Rectal smooth muscle tissue (tissue), 1 donor: ENCODE measurements at regions not wholly inside any gene's neighbourhood (a gene's known extent, or its start where the extent isn't known, plus 50 kb on each side); places are given as distances from the start of the nearest gene placed in this dataset.

Source experiments
- H3K27ac ChIP-seq: one replicate; pipeline ENCODE4 v1.7.0; 2013; ENCODE audit warnings: low read depth, low read length, inconsistent platforms
- H3K27me3 ChIP-seq: one replicate; pipeline ENCODE4 v1.7.0; 2013; ENCODE audit warnings: low read length; ENCODE audit not compliant: control insufficient read depth, insufficient read depth
- H3K36me3 ChIP-seq: one replicate; pipeline ENCODE4 v1.7.0; 2013; ENCODE audit warnings: low read length; ENCODE audit not compliant: control insufficient read depth, insufficient read depth
- H3K4me1 ChIP-seq: one replicate; pipeline ENCODE4 v1.7.0; 2013; ENCODE audit warnings: low read length; ENCODE audit not compliant: control insufficient read depth, insufficient read depth
- H3K4me3 ChIP-seq: one replicate; pipeline ENCODE4 v1.7.0; 2013; ENCODE audit warnings: low read length
- H3K9ac ChIP-seq: one replicate; pipeline ENCODE4 v1.7.0; 2013; ENCODE audit warnings: low read length

GRCh38 chr2:236677368-236677767, 107.7 kb downstream of the ACKR3 start:
- Histone ChIP-seq H3K4me1 (no peaks in the 10 kb centered on the region), H3K9ac (no peak overlapping the region), H3K27ac (no peak overlapping the region), H3K4me3 (no peak overlapping the region), H3K36me3 (no peaks in the 10 kb centered on the region), H3K27me3 (no peaks in the 10 kb centered on the region)

- Histone ChIP-seq H3K36me3 (no peaks in the 10 kb centered on the region), H3K4me3 (no peak overlapping the region), H3K27ac (no peak overlapping the region), H3K4me1 (no peaks in the 10 kb centered on the region), H3K27me3 (no peaks in the 10 kb centered on the region), H3K9ac (no peak overlapping the region)
These were observed 108.8 kb downstream of the ACKR3 start for GRCh38 chr2:236678307-236678975.

GRCh38 chr2:236679884-236680860, 110.5 kb downstream of the ACKR3 start:
- H3K27me3 ChIP-seq, result no peaks in the 10 kb centered on the region
- H3K36me3 ChIP-seq, result no peaks in the 10 kb centered on the region
- H3K4me1 ChIP-seq, result no peaks in the 10 kb centered on the region
- no peak overlapping the region for H3K4me3 ChIP-seq
- no peak overlapping the region for H3K27ac ChIP-seq
- no peak overlapping the region for H3K9ac ChIP-seq

GRCh38 chr2:236682651-236683422, 113.2 kb downstream of the ACKR3 start:
- Histone ChIP-seq H3K4me1 (no peaks in the 10 kb centered on the region), H3K27ac (no peak overlapping the region), H3K27me3 (no peaks in the 10 kb centered on the region), H3K36me3 (no peaks in the 10 kb centered on the region), H3K9ac (no peak overlapping the region), H3K4me3 (no peak overlapping the region)

- Histone ChIP-seq H3K27me3 (no peaks in the 10 kb centered on the region), H3K4me3 (no peak overlapping the region), H3K9ac (no peak overlapping the region), H3K4me1 (no peaks in the 10 kb centered on the region), H3K36me3 (no peaks in the 10 kb centered on the region), H3K27ac (no peak overlapping the region)
These were observed 115.1 kb downstream of the ACKR3 start for GRCh38 chr2:236684504-236685256.

GRCh38 chr2:236685361-236685760, 115.7 kb downstream of the ACKR3 start:
- H3K27ac ChIP-seq, result no peak overlapping the region
- no peaks in the 10 kb centered on the region for H3K36me3 ChIP-seq
- H3K4me3 ChIP-seq, result no peak overlapping the region
- no peak overlapping the region for H3K9ac ChIP-seq
- no peaks in the 10 kb centered on the region for H3K27me3 ChIP-seq
- H3K4me1 ChIP-seq, result no peaks in the 10 kb centered on the region

GRCh38 chr2:236685979-236686520, 116.4 kb downstream of the ACKR3 start:
- no peak overlapping the region for H3K27ac ChIP-seq
- no peaks in the 10 kb centered on the region for H3K4me1 ChIP-seq
- no peaks in the 10 kb centered on the region for H3K27me3 ChIP-seq
- no peaks in the 10 kb centered on the region for H3K36me3 ChIP-seq
- no peak overlapping the region for H3K9ac ChIP-seq
- H3K4me3 ChIP-seq, result no peak overlapping the region

- Histone ChIP-seq H3K9ac (no peak overlapping the region), H3K4me1 (no peaks in the 10 kb centered on the region), H3K27me3 (no peaks in the 10 kb centered on the region), H3K27ac (no peak overlapping the region), H3K4me3 (no peak overlapping the region), H3K36me3 (no peaks in the 10 kb centered on the region)
These were observed 116.9 kb downstream of the ACKR3 start for GRCh38 chr2:236686561-236686960.

GRCh38 chr2:236687296-236687965, 117.8 kb downstream of the ACKR3 start:
- no peak overlapping the region for H3K9ac ChIP-seq
- H3K27me3 ChIP-seq, result no peaks in the 10 kb centered on the region
- no peaks in the 10 kb centered on the region for H3K4me1 ChIP-seq
- H3K27ac ChIP-seq, result no peak overlapping the region
- no peaks in the 10 kb centered on the region for H3K36me3 ChIP-seq
- H3K4me3 ChIP-seq, result no peak overlapping the region

- no peaks in the 10 kb centered on the region for H3K4me1 ChIP-seq
- no peak overlapping the region for H3K9ac ChIP-seq
- H3K36me3 ChIP-seq, result no peaks in the 10 kb centered on the region
- no peaks in the 10 kb centered on the region for H3K27me3 ChIP-seq
- H3K4me3 ChIP-seq, result no peak overlapping the region
- H3K27ac ChIP-seq, result no peak overlapping the region
These were observed 118.5 kb downstream of the ACKR3 start for GRCh38 chr2:236688157-236688556.

- Histone ChIP-seq H3K9ac (no peak overlapping the region), H3K27me3 (no peaks in the 10 kb centered on the region), H3K4me1 (no peaks in the 10 kb centered on the region), H3K27ac (no peak overlapping the region), H3K36me3 (no peaks in the 10 kb centered on the region), H3K4me3 (no peak overlapping the region)
These were observed 119.2 kb downstream of the ACKR3 start for GRCh38 chr2:236688563-236689392.
